PC-9 (cell line): ENCODE measurements at regions not wholly inside any gene's neighbourhood (a gene's known extent, or its start where the extent isn't known, plus 50 kb on each side); places are given as distances from the start of the nearest gene placed in this dataset.
"Not testable (repeated sequence)": the region's sequence is repeated elsewhere in the genome, so short reads cannot be mapped to it uniquely, and the experiment has no call there.

Experiments
- BruUV-seq: library from RNA; stranded (reverse); fragments of 400-500 nt; replicated peaks from 2 replicates; lab custom pipeline; 2021; lab: Mats Ljungman, UMichigan
- CTCF ChIA-PET: fragments of 300-600 bp; sonication (Branson Sonifier 250); formaldehyde crosslinking; loops from one replicate; lab custom pipeline; 2022; ENCODE audit warnings: antibody characterized with exemption; lab: Charles Lee
- POLR2A ChIA-PET: fragments of 300-600 bp; sonication (Branson Sonifier 250); formaldehyde crosslinking; loops from one replicate; lab custom pipeline; 2022; ENCODE audit warnings: antibody characterized with exemption; ENCODE audit not compliant: unreplicated experiment; lab: Charles Lee
- DNase-seq, 2 experiments: peaks; one replicate each; pipeline versions ENCODE4 v3.0.0 to v3.0.0-alpha.2; 2015 to 2022; ENCODE audit warnings: mixed read lengths in 1 of 2
- H2AFZ ChIP-seq: fragments of 200-600 bp; sonication (generic); 2 replicates; pipeline ENCODE4 v1.8.1; 2017; ENCODE audit warnings: antibody characterized with exemption
- H3F3A ChIP-seq: fragments of 200-600 bp; sonication (generic); 2 replicates; pipeline ENCODE4 v1.8.1; 2017; ENCODE audit warnings: antibody characterized with exemption, mild to moderate bottlenecking, low read depth; ENCODE audit not compliant: insufficient read depth
- H3K27ac ChIP-seq: fragments of 200-600 bp; sonication (generic); 2 replicates; pipeline ENCODE4 v1.6.1; 2016; ENCODE audit warnings: mixed run types
- H3K27me3 ChIP-seq: fragments of 200-600 bp; sonication (generic); 2 replicates; pipeline ENCODE4 v1.6.1; 2016; ENCODE audit warnings: low read depth, mixed run types; ENCODE audit not compliant: insufficient read depth
- H3K36me3 ChIP-seq: fragments of 200-600 bp; sonication (generic); 2 replicates; pipeline ENCODE4 v1.6.1; 2016; ENCODE audit warnings: low read depth, mixed run types
- H3K4me1 ChIP-seq: fragments of 200-600 bp; sonication (generic); replicated peaks from 2 replicates; pipeline ENCODE4 v1.6.1; 2016; ENCODE audit warnings: mixed run types; ENCODE audit not compliant: insufficient read depth
- H3K4me2 ChIP-seq: fragments of 200-600 bp; sonication (generic); 2 replicates; pipeline ENCODE4 v1.6.1; 2017; ENCODE audit warnings: mixed run types
- H3K4me3 ChIP-seq: fragments of 200-600 bp; sonication (generic); 2 replicates; pipeline ENCODE4 v1.6.1; 2016; ENCODE audit warnings: mixed run types
- H3K79me2 ChIP-seq: fragments of 200-600 bp; sonication (generic); 2 replicates; pipeline ENCODE4 v1.6.1; 2017; ENCODE audit warnings: low read depth, mixed run types
- H3K9me2 ChIP-seq: fragments of 200-600 bp; sonication (generic); 2 replicates; pipeline ENCODE4 v1.8.1; 2017; ENCODE audit warnings: mild to moderate bottlenecking; ENCODE audit not compliant: insufficient read depth
- H3K9me3 ChIP-seq: fragments of 200-600 bp; sonication (generic); 2 replicates; pipeline ENCODE4 v1.8.1; 2016; ENCODE audit warnings: low read depth; ENCODE audit not compliant: insufficient read depth
- H4K20me1 ChIP-seq: fragments of 200-600 bp; sonication (generic); 2 replicates; pipeline ENCODE4 v1.8.1; 2017; ENCODE audit not compliant: insufficient read depth
- CTCF ChIP-seq: fragments of 200-600 bp; sonication (generic); conservative IDR thresholded peaks from 2 replicates; pipeline ENCODE4 v1.6.1; 2017; ENCODE audit warnings: mixed run types, antibody characterized with exemption, mild to moderate bottlenecking, moderate library complexity
- EZH2 ChIP-seq: fragments of 200-600 bp; sonication (generic); IDR thresholded peaks from 2 replicates; pipeline ENCODE4 v1.8.0; 2017; ENCODE audit warnings: antibody characterized with exemption, low read depth
- intact Hi-C: fragments of 100-400 bp; cut with micrococcal nuclease; formaldehyde crosslinking; loops from one replicate; pipeline ENCODE4 v1.10.0; 2022; ENCODE audit not compliant: unreplicated experiment

- H3K27ac ChIP-seq, result no peak overlapping the region
- H3K4me1 ChIP-seq, result no peaks in the 10 kb centered on the region
- H3K36me3 ChIP-seq, result no peaks in the 10 kb centered on the region
- no TSS peak for BruUV-seq
- no peak overlapping the region for H3K4me2 ChIP-seq
- H2AFZ ChIP-seq, result no peak overlapping the region
- H4K20me1 ChIP-seq, result no peaks in the 10 kb centered on the region
- no peak overlapping the region for H3K4me3 ChIP-seq
- no peaks in the 10 kb centered on the region for H3K79me2 ChIP-seq
- DNase-seq, result no peak
- intact Hi-C loops, result no loop called here
- no peak for TF ChIP-seq CTCF
- no peaks in the 10 kb centered on the region for H3F3A ChIP-seq
- no peaks in the 10 kb centered on the region for H3K9me3 ChIP-seq
- H3K27me3 ChIP-seq, result no peaks in the 10 kb centered on the region
- no peaks in the 10 kb centered on the region for H3K9me2 ChIP-seq
- ChIA-PET POLR2A (no interaction called here), CTCF (no interaction called here)
Measured at GRCh38 chr5:21432646-21433045, 1420.5 kb downstream of the CDH12 start.

- Histone ChIP-seq H3K4me3 (no peak overlapping the region), H3K9me3 (no peaks in the 10 kb centered on the region), H3K4me1 (no peaks in the 10 kb centered on the region), H3F3A (no peaks in the 10 kb centered on the region), H3K79me2 (no peaks in the 10 kb centered on the region), H3K9me2 (no peaks in the 10 kb centered on the region), H3K27ac (no peak overlapping the region), H2AFZ (no peak overlapping the region), H4K20me1 (no peaks in the 10 kb centered on the region), H3K36me3 (no peaks in the 10 kb centered on the region), H3K27me3 (no peaks in the 10 kb centered on the region), H3K4me2 (no peak overlapping the region)
- intact Hi-C loops, result no loop called here
- DNase-seq, result no peak
- no TSS peak for BruUV-seq
- TF ChIP-seq EZH2 (no peak), CTCF (no peak)
- ChIA-PET CTCF (no interaction called here), POLR2A (no interaction called here)
Measured at GRCh38 chr5:21424907-21425306, 1428.2 kb downstream of the CDH12 start.

- Histone ChIP-seq H3K4me3 (no peak overlapping the region), H3K9me2 (no peaks in the 10 kb centered on the region), H3K27ac (no peak overlapping the region), H4K20me1 (no peaks in the 10 kb centered on the region), H2AFZ (no peak overlapping the region), H3K79me2 (no peaks in the 10 kb centered on the region), H3K36me3 (no peaks in the 10 kb centered on the region), H3K4me1 (no peaks in the 10 kb centered on the region), H3K4me2 (no peak overlapping the region), H3F3A (no peaks in the 10 kb centered on the region), H3K9me3 (no peaks in the 10 kb centered on the region), H3K27me3 (no peaks in the 10 kb centered on the region)
- BruUV-seq, result no TSS peak
- ChIA-PET CTCF (no interaction called here), POLR2A (no interaction called here)
- TF ChIP-seq EZH2 (no peak), CTCF (no peak)
- intact Hi-C loops, result no loop called here
- no peak for DNase-seq
Measured at GRCh38 chr5:21419383-21419782, 1431.4 kb upstream of the CDH18 start.

GRCh38 chr5:21402089-21402488 is 1414.1 kb upstream of the CDH18 start:
- H3K4me1 ChIP-seq, H2AFZ ChIP-seq, BruUV-seq, H3K27ac ChIP-seq, CTCF ChIA-PET, H3K79me2 ChIP-seq, H3K27me3 ChIP-seq, H3K4me2 ChIP-seq, POLR2A ChIA-PET, H3K4me3 ChIP-seq, H3K36me3 ChIP-seq, DNase-seq, H3K9me2 ChIP-seq, H4K20me1 ChIP-seq, H3F3A ChIP-seq, H3K9me3 ChIP-seq, intact Hi-C loops: not testable (repeated sequence)
